HepG2 (cell line): ENCODE measurements at regions not wholly inside any gene's neighbourhood (a gene's known extent, or its start where the extent isn't known, plus 50 kb on each side); places are given as distances from the start of the nearest gene placed in this dataset.

Experiments
- ATAC-seq: fragments of 200-7000 bp; cut with Tn5 transposase; 3 replicates; pipeline ENCODE4 v1.9.1; 2020; ENCODE audit warnings: mild to moderate bottlenecking, moderate library complexity
- BruUV-seq: library from RNA; stranded (reverse); fragments of 400-500 nt; replicated peaks from 2 replicates; lab custom pipeline; 2021; lab: Mats Ljungman, UMichigan
- CTCF ChIA-PET: fragments of 300-600 bp; formaldehyde crosslinking; extraction: SDS; loops from one replicate; lab custom pipeline; 2021; ENCODE audit warnings: low total read pairs, inconsistent platforms, low intra/inter-chr PET ratio; lab: Yijun Ruan, JAX
- POLR2A ChIA-PET: fragments of 350-600 bp; sonication (Branson Sonifier 250); formaldehyde crosslinking; loops from one replicate; lab custom pipeline; 2020; ENCODE audit warnings: antibody characterized with exemption, inconsistent platforms; lab: Yijun Ruan, JAX
- DNase-seq: peaks from one replicate; pipeline ENCODE4 v3.0.0-alpha.2; 2015; ENCODE audit warnings: low spot score
- FAIRE-seq: peaks from 3 replicates; lab custom pipeline; 2011; peaks lifted over from hg19 to GRCh38; lab: Jason Lieb, UNC
- H2AFZ ChIP-seq: one replicate; pipeline ENCODE4 v1.6.1; 2011; ENCODE audit warnings: low read length, inconsistent platforms
- H3K27ac ChIP-seq: fragments of 300-600 bp; 3 replicates; pipeline ENCODE4 v1.8.0; 2011; ENCODE audit warnings: mixed run types, mild to moderate bottlenecking, mixed read lengths, low read length, inconsistent platforms; ENCODE audit not compliant: insufficient read depth; ENCODE audit errors: extremely low read length
- H3K27me3 ChIP-seq, 2 experiments: fragments of 200-600 bp in 1 of 2; 2 replicates in 1 of 2; 3 replicates in 1 of 2; pipeline versions ENCODE4 v1.6.0 to v1.8.0; 2011; ENCODE audit warnings: low read length in 2 of 2, mild to moderate bottlenecking in 2 of 2, moderate library complexity in 2 of 2, inconsistent platforms in 1 of 2; ENCODE audit not compliant: insufficient read depth in 2 of 2, control insufficient read depth in 1 of 2
- H3K36me3 ChIP-seq, 2 experiments: fragments of 200-600 bp in 1 of 2; replicated peaks in 1 of 2; 2 replicates in 1 of 2; 3 replicates in 1 of 2; pipeline versions ENCODE4 v1.5.1 to v1.8.0; 2011; ENCODE audit warnings: low read length in 2 of 2, inconsistent platforms in 1 of 2; ENCODE audit not compliant: insufficient read depth in 2 of 2, control insufficient read depth in 1 of 2
- H3K4me1 ChIP-seq: 2 replicates; pipeline ENCODE4 v1.5.1; 2012; ENCODE audit warnings: low read length, inconsistent platforms; ENCODE audit not compliant: insufficient read depth
- H3K4me2 ChIP-seq: 2 replicates; pipeline ENCODE4 v1.6.0; 2011; ENCODE audit warnings: low read depth, low read length, inconsistent platforms
- H3K4me3 ChIP-seq, 3 experiments: fragments of 200-600 bp in 1 of 3; sonication (generic), shearing (Covaris generic) in 1 of 3; replicated peaks in 1 of 3; 2 replicates each; pipeline ENCODE4 v1.5.1; 2011 to 2016; ENCODE audit warnings: low read length in 3 of 3, inconsistent platforms in 2 of 3, low read depth in 2 of 3, mild to moderate bottlenecking in 2 of 3, control low read depth in 1 of 3, mixed read lengths in 1 of 3; ENCODE audit not compliant: insufficient read depth in 1 of 3
- H3K79me2 ChIP-seq: one replicate; pipeline ENCODE4 v1.6.1; 2011; ENCODE audit warnings: low read length, inconsistent platforms; ENCODE audit not compliant: insufficient read depth
- H3K9ac ChIP-seq: 2 replicates; pipeline ENCODE4 v1.6.0; 2011; ENCODE audit warnings: mild to moderate bottlenecking, low read depth, low read length, inconsistent platforms; ENCODE audit not compliant: insufficient read depth
- H3K9me3 ChIP-seq: 2 replicates; pipeline ENCODE4 v1.5.1; 2012; ENCODE audit warnings: mild to moderate bottlenecking, low read length
- H4K20me1 ChIP-seq: 2 replicates; pipeline ENCODE4 v1.6.0; 2011; ENCODE audit warnings: inconsistent platforms, mild to moderate bottlenecking, low read length, moderate library complexity; ENCODE audit not compliant: insufficient read depth
- ASH2L ChIP-seq: fragments of 300-600, 200-600 bp; sonication (generic); IDR thresholded peaks from 2 replicates; pipeline ENCODE4 v1.7.0; 2017; ENCODE audit warnings: low read depth, mild to moderate bottlenecking, moderate library complexity, mixed read lengths, low read length; ENCODE audit not compliant: insufficient read length
- SIX1 ChIP-seq: sonication (generic); formaldehyde crosslinking; IDR thresholded peaks from 2 replicates; pipeline ENCODE4 v1.4.0; 2020; ENCODE audit warnings: missing genetic modification reagents, borderline replicate concordance
- ZNF10 ChIP-seq: sonication (generic); formaldehyde crosslinking; IDR thresholded peaks from 2 replicates; pipeline ENCODE4 v1.4.0; 2020; ENCODE audit warnings: mild to moderate bottlenecking, low read depth, missing genetic modification reagents, borderline replicate concordance
- ZNF282 ChIP-seq: fragments of 450-650 bp; IDR thresholded peaks from 2 replicates; pipeline ENCODE4 v1.6.1; 2018; ENCODE audit not compliant: partially characterized antibody
- ZNF431 ChIP-seq: sonication (generic); formaldehyde crosslinking; IDR thresholded peaks from 2 replicates; pipeline ENCODE4 v1.9.0; 2022; ENCODE audit warnings: missing genetic modification reagents, low read depth, mild to moderate bottlenecking, borderline replicate concordance
- ZNF557 ChIP-seq: sonication (generic); formaldehyde crosslinking; IDR thresholded peaks from 2 replicates; pipeline ENCODE4 v1.4.0; 2020; ENCODE audit warnings: missing genetic modification reagents
- ZNF562 ChIP-seq: sonication (generic); formaldehyde crosslinking; IDR thresholded peaks from 2 replicates; pipeline ENCODE4 v1.8.0; 2022; ENCODE audit warnings: missing genetic modification reagents, borderline replicate concordance
- ZNF619 ChIP-seq: sonication (generic); formaldehyde crosslinking; IDR thresholded peaks from 2 replicates; pipeline ENCODE4 v1.4.0; 2020; ENCODE audit warnings: mild to moderate bottlenecking, missing genetic modification reagents
- ZNF713 ChIP-seq: sonication (generic); formaldehyde crosslinking; IDR thresholded peaks from 2 replicates; pipeline ENCODE4 v1.4.0; 2020; ENCODE audit warnings: mild to moderate bottlenecking, missing genetic modification reagents
- ZNF792 ChIP-seq: IDR thresholded peaks from 2 replicates; pipeline ENCODE4 v1.6.1; 2016
- ZNF850 ChIP-seq: sonication (generic); formaldehyde crosslinking; conservative IDR thresholded peaks from 2 replicates; pipeline ENCODE4 v1.9.0; 2021; ENCODE audit warnings: mild to moderate bottlenecking, missing genetic modification reagents
- ZNF891 ChIP-seq: sonication (generic); formaldehyde crosslinking; IDR thresholded peaks from 2 replicates; pipeline ENCODE4 v1.5.0; 2020; ENCODE audit warnings: mild to moderate bottlenecking, missing genetic modification reagents
- WGBS: methylation state at CpG from one replicate; pipeline ENCODE4 v1.1.6; 2017; ENCODE audit warnings: low lambda C conversion rate; 5-methylcytosine and 5-hydroxymethylcytosine counted together
- in situ Hi-C: cut with HindIII; loops from 2 replicates; pipeline ENCODE4 v1.10.0; 2017; ENCODE audit warnings: low pct_unique_long_range_greater_than_20kb; ENCODE audit not compliant: extremely low pct_ligation_motif_present
- intact Hi-C: fragments of 100-400 bp; cut with micrococcal nuclease; formaldehyde crosslinking; loops from one replicate; pipeline ENCODE4 v1.10.0; 2022; ENCODE audit not compliant: unreplicated experiment
- TF ChIP-seq, protein P1 (sequence below): sonication (generic); formaldehyde crosslinking; IDR thresholded peaks from 2 replicates; pipeline ENCODE4 v1.5.0; 2020; ENCODE audit warnings: mild to moderate bottlenecking, missing genetic modification reagents, borderline replicate concordance
- TF ChIP-seq, protein P2 (sequence below): sonication (generic); formaldehyde crosslinking; IDR thresholded peaks from 2 replicates; pipeline ENCODE4 v1.4.0; 2020; ENCODE audit warnings: missing genetic modification reagents, borderline replicate concordance

DNA sequence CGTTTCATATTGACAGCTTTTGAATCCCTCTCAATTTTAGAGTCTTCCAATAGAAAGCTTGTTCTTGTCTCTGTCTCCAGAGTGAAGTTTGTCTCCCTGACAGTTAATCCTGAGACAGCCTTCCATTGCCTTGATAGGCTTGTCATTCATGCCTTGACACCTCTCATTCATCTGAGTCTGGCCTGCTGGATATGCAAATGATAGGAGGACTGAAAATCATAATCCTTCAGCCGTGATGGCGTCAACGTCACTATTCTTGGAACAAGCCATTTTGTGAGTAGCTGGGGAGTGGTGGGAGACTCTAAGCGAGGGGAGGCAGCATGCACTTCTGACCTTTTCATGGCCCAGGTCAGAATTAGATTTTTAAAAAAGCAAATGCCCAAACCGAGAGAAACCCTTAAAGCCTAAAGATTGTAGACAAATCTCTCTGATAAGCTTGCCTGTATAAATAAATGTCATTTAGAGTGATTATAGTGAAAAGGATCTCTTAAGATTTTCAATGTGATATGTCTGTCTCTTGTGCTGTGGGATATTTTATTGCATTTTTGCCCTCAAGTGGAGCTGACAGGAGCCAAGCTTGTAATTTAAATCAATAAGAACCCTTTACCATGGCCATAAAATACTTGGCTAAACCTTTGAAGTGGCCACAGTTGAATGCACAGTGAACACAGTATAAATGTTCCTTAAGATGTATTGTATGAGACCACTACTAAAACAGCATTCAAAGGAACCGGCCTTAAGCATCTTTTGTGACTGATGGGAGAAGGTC lies 148.8 kb downstream of the SNX10 start (continued):
- TF ChIP-seq, protein P1, sequence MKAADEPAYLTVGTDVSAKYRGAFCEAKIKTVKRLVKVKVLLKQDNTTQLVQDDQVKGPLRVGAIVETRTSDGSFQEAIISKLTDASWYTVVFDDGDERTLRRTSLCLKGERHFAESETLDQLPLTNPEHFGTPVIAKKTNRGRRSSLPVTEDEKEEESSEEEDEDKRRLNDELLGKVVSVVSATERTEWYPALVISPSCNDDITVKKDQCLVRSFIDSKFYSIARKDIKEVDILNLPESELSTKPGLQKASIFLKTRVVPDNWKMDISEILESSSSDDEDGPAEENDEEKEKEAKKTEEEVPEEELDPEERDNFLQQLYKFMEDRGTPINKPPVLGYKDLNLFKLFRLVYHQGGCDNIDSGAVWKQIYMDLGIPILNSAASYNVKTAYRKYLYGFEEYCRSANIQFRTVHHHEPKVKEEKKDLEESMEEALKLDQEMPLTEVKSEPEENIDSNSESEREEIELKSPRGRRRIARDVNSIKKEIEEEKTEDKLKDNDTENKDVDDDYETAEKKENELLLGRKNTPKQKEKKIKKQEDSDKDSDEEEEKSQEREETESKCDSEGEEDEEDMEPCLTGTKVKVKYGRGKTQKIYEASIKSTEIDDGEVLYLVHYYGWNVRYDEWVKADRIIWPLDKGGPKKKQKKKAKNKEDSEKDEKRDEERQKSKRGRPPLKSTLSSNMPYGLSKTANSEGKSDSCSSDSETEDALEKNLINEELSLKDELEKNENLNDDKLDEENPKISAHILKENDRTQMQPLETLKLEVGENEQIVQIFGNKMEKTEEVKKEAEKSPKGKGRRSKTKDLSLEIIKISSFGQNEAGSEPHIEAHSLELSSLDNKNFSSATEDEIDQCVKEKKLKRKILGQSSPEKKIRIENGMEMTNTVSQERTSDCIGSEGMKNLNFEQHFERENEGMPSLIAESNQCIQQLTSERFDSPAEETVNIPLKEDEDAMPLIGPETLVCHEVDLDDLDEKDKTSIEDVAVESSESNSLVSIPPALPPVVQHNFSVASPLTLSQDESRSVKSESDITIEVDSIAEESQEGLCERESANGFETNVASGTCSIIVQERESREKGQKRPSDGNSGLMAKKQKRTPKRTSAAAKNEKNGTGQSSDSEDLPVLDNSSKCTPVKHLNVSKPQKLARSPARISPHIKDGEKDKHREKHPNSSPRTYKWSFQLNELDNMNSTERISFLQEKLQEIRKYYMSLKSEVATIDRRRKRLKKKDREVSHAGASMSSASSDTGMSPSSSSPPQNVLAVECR (CRISPR knock-in tag): no peak

DNA sequence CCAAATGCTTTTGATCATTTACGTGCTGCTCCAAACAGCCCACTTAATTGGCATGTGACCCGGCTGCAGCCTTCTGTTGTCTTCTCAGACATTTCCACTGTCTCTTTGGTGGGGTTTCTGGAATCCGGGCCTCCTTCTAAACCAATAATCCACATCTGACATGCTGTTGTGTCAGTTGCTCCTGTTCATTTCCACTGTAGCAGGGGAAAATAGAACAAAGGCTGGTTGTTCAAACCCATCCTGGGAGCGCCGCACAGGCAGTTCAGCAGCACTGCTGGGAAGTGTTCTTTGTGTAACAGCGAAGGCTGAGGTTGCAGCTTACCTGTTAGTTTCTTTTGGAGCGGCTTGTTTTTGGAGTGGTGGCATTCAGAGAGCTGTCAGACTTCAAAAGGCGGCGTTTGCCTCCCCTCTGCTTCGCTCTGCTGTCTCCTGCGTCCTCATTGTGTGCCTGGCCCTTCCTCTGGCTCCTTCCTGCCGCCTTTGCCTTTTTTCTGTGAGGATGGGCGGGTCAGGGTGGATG lies 149.4 kb downstream of the SNX10 start:
- in situ Hi-C loops: no loop called here
- ChIA-PET CTCF (no interaction called here), POLR2A (no interaction called here)
- TF ChIP-seq ZNF850 (CRISPR knock-in tag) (no peak), ZNF713 (no peak), SIX1 (CRISPR knock-in tag) (no peak), ZNF619 (CRISPR knock-in tag) (no peak), ASH2L (no peak), ZNF562 (CRISPR knock-in tag) (no peak), ZNF431 (CRISPR knock-in tag) (no peak), ZNF282 (no peak), ZNF792 (no peak), ZNF10 (CRISPR knock-in tag) (no peak), ZNF557 (CRISPR knock-in tag) (no peak), ZNF891 (CRISPR knock-in tag) (no peak)
- TF ChIP-seq, protein P2, sequence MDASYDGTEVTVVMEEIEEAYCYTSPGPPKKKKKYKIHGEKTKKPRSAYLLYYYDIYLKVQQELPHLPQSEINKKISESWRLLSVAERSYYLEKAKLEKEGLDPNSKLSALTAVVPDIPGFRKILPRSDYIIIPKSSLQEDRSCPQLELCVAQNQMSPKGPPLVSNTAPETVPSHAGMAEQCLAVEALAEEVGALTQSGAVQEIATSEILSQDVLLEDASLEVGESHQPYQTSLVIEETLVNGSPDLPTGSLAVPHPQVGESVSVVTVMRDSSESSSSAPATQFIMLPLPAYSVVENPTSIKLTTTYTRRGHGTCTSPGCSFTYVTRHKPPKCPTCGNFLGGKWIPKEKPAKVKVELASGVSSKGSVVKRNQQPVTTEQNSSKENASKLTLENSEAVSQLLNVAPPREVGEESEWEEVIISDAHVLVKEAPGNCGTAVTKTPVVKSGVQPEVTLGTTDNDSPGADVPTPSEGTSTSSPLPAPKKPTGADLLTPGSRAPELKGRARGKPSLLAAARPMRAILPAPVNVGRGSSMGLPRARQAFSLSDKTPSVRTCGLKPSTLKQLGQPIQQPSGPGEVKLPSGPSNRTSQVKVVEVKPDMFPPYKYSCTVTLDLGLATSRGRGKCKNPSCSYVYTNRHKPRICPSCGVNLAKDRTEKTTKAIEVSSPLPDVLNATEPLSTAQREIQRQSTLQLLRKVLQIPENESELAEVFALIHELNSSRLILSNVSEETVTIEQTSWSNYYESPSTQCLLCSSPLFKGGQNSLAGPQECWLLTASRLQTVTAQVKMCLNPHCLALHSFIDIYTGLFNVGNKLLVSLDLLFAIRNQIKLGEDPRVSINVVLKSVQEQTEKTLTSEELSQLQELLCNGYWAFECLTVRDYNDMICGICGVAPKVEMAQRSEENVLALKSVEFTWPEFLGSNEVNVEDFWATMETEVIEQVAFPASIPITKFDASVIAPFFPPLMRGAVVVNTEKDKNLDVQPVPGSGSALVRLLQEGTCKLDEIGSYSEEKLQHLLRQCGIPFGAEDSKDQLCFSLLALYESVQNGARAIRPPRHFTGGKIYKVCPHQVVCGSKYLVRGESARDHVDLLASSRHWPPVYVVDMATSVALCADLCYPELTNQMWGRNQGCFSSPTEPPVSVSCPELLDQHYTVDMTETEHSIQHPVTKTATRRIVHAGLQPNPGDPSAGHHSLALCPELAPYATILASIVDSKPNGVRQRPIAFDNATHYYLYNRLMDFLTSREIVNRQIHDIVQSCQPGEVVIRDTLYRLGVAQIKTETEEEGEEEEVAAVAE (CRISPR knock-in tag): no peak

More for the DNA sequence above, 149.4 kb downstream of the SNX10 start:
- no TSS peak for BruUV-seq
- no peak for FAIRE-seq
- H3K9me3 ChIP-seq: no peaks in the 10 kb centered on the region
- H4K20me1 ChIP-seq: no peaks in the 10 kb centered on the region
- no peak overlapping the region for H3K4me3 ChIP-seq
- DNase-seq: peak; percentile 14
- H3K79me2 ChIP-seq: no peaks in the 10 kb centered on the region
- H3K36me3 ChIP-seq: no peaks in the 10 kb centered on the region
- H3K9ac ChIP-seq: no peak overlapping the region
- H3K27me3 ChIP-seq: peaks cover 0 to 11% of the 10 kb centered on the region in 2 experiments; a peak in 3 of 5 replicates
- ATAC-seq: peak; percentile 43; the same call in 1 of the 3 replicates
- peak overlapping the region; percentile 15; the same call in 1 of the 2 replicates for H3K4me2 ChIP-seq
- 23% methylated on average over 13 of the region's 13 CpGs for WGBS
- no peak overlapping the region for H2AFZ ChIP-seq
- no peak overlapping the region for H3K27ac ChIP-seq
- intact Hi-C loops: no loop called here
- H3K4me1 ChIP-seq: no peaks in the 10 kb centered on the region
